Endodermal cell (in vitro differentiated cells): ENCODE measurements at regions not wholly inside any gene's neighbourhood (a gene's known extent, or its start where the extent isn't known, plus 50 kb on each side); places are given as distances from the start of the nearest gene placed in this dataset.

ENCODE experiments used
- DNase-seq: peaks from one replicate; pipeline ENCODE4 v3.0.0-alpha.2; 2017
- H3K27ac ChIP-seq: 2 replicates; pipeline ENCODE4 v1.5.1; 2013; ENCODE audit warnings: mild to moderate bottlenecking, low read depth, low read length, moderate library complexity
- H3K27me3 ChIP-seq: 2 replicates; pipeline ENCODE4 v1.6.1; 2013; ENCODE audit warnings: mild to moderate bottlenecking, low read length, moderate library complexity; ENCODE audit not compliant: insufficient read depth, control insufficient read depth, poor library complexity, severe bottlenecking
- H3K36me3 ChIP-seq: 2 replicates; pipeline ENCODE4 v1.7.0; 2013; ENCODE audit warnings: mild to moderate bottlenecking, low read length, moderate library complexity; ENCODE audit not compliant: control insufficient read depth, insufficient read depth
- H3K4me1 ChIP-seq: one replicate; pipeline ENCODE4 v1.7.0; 2013; ENCODE audit warnings: low read length; ENCODE audit not compliant: control insufficient read depth, insufficient read depth
- H3K4me3 ChIP-seq: 2 replicates; pipeline ENCODE4 v1.5.1; 2013; ENCODE audit warnings: mild to moderate bottlenecking, low read length, moderate library complexity
- H3K9ac ChIP-seq: 2 replicates; pipeline ENCODE4 v1.6.1; 2013; ENCODE audit warnings: mild to moderate bottlenecking, low read length, moderate library complexity; ENCODE audit not compliant: poor library complexity, severe bottlenecking; ENCODE audit errors: extremely low read depth
- H3K9me3 ChIP-seq: 2 replicates; pipeline ENCODE4 v1.6.1; 2013; ENCODE audit warnings: mild to moderate bottlenecking, low read length, moderate library complexity; ENCODE audit not compliant: control insufficient read depth
- H3K27ac Mint-ChIP-seq: 2 replicates; pipeline ENCODE4 v1.8.0; 2020; ENCODE audit warnings: mixed read lengths
- H3K27me3 Mint-ChIP-seq: 2 replicates; pipeline ENCODE4 v1.8.0; 2021; ENCODE audit warnings: mild to moderate bottlenecking, mixed read lengths; ENCODE audit not compliant: insufficient read depth
- H3K36me3 Mint-ChIP-seq: 2 replicates; pipeline ENCODE4 v1.8.0; 2020; ENCODE audit warnings: low read depth, mixed read lengths
- H3K4me1 Mint-ChIP-seq: 2 replicates; pipeline ENCODE4 v1.8.0; 2020; ENCODE audit warnings: mixed read lengths
- H3K4me3 Mint-ChIP-seq: 2 replicates; pipeline ENCODE4 v1.8.0; 2020; ENCODE audit warnings: mild to moderate bottlenecking, moderate library complexity, mixed read lengths
- H3K9me3 Mint-ChIP-seq: 2 replicates; pipeline ENCODE4 v1.8.0; 2020; ENCODE audit warnings: mild to moderate bottlenecking, mixed read lengths
- CTCF ChIP-seq: fragments of 200-600 bp; sonication (generic); conservative IDR thresholded peaks from 2 replicates; pipeline ENCODE4 v1.5.0; 2021; ENCODE audit warnings: antibody characterized with exemption, mild to moderate bottlenecking
- WGBS, 2 experiments: methylation state at CpG; one replicate each; pipeline versions ENCODE4 v1.1.5 to v1.1.7; 2013; ENCODE audit warnings: missing lambda C conversion rate in 2 of 2, mixed read lengths in 1 of 2; ENCODE audit not compliant: insufficient coverage in 1 of 2, insufficient read length in 1 of 2; 5-methylcytosine and 5-hydroxymethylcytosine counted together

DNA sequence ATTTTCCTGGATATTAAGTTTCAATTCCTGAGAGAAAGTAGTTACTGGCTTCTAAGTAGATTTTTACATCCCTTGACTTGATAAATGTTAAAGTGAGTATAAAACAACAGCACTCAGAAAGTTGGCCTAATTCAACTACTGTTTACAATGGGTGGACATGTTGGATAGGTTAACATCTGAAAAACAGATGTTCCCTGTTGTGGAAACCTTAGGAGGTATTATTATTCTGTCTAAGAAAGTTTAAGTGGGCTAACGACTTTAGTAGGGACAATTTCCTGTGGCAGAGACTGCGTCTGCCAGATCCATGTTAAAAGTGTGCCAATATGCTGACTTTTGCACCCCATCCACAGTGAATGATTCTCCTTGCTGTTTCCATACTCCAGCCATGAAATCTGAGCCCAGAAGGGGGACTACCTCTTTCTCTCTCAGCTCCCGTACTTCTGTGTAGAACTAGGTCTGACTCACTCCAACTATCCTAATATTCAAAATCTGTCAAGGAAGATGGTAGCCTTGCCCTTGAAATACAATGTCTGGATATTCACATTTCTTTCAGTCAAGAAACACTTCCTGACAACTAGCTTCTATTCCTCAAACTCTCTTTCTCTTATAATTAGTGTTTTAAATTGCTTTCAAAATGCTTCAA is 327.5 kb upstream of the HNRNPA3 start:
- H3K9me3 Mint-ChIP-seq = no peaks in the 10 kb centered on the region
- Histone ChIP-seq H3K9me3 (no peaks in the 10 kb centered on the region), H3K27ac (no peak overlapping the region), H3K4me3 (no peak overlapping the region), H3K9ac (no peak overlapping the region), H3K4me1 (no peaks in the 10 kb centered on the region), H3K36me3 (no peaks in the 10 kb centered on the region), H3K27me3 (no peaks in the 10 kb centered on the region)
- no peaks in the 10 kb centered on the region for H3K4me1 Mint-ChIP-seq
- H3K27me3 Mint-ChIP-seq = no peaks in the 10 kb centered on the region
- TF ChIP-seq CTCF = no peak
- H3K27ac Mint-ChIP-seq = no peak overlapping the region
- WGBS, 2 experiments = 78 to 84% methylated on average over 2 to 3 of the region's 3 CpGs
- DNase-seq = no peak
- H3K36me3 Mint-ChIP-seq = no peaks in the 10 kb centered on the region
- no peak overlapping the region for H3K4me3 Mint-ChIP-seq

DNA sequence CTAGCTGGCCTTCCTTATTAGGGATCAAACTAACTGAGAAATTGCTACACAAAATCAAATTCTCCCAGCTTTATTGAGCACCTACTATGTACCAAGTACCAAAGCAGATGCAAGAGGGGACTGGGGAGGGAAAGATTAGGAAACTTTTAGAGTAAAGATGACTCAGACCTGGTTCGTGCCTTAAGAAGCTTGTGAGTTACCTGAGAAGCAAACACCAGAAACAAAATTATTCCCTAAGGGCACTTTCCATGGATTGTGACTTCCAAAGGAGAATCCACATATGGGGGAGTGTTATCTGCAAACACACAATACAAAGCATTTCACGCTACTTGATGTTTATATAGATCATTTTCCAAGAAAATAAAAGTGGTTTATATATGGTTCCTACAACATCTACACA is 326.9 kb upstream of the HNRNPA3 start:
- H3K27ac ChIP-seq = no peak overlapping the region
- H3K36me3 ChIP-seq = no peaks in the 10 kb centered on the region
- H3K9me3 Mint-ChIP-seq = no peaks in the 10 kb centered on the region
- no peaks in the 10 kb centered on the region for H3K4me1 Mint-ChIP-seq
- no peaks in the 10 kb centered on the region for H3K27me3 Mint-ChIP-seq
- H3K9ac ChIP-seq = no peak overlapping the region
- 92% methylated on average over 1 of the region's 2 CpGs; no CpG with 5 or more reads in 1 of the 2 experiments for WGBS, 2 experiments
- no peaks in the 10 kb centered on the region for H3K9me3 ChIP-seq
- H3K4me1 ChIP-seq = no peaks in the 10 kb centered on the region
- no peaks in the 10 kb centered on the region for H3K36me3 Mint-ChIP-seq
- DNase-seq = no peak
- no peaks in the 10 kb centered on the region for H3K27me3 ChIP-seq
- TF ChIP-seq CTCF = no peak
- no peak overlapping the region for H3K4me3 ChIP-seq
- H3K27ac Mint-ChIP-seq = no peak overlapping the region
- no peak overlapping the region for H3K4me3 Mint-ChIP-seq

GRCh38 chr2:176891105-176891504 is 321.5 kb upstream of the HNRNPA3 start:
- Histone ChIP-seq H3K36me3 (no peaks in the 10 kb centered on the region), H3K9ac (no peak overlapping the region), H3K9me3 (no peaks in the 10 kb centered on the region), H3K27ac (no peak overlapping the region), H3K4me3 (no peak overlapping the region), H3K27me3 (no peaks in the 10 kb centered on the region), H3K4me1 (no peaks in the 10 kb centered on the region)
- no peak for DNase-seq
- no peak overlapping the region for H3K4me3 Mint-ChIP-seq
- 79 to 89% methylated on average over 1 to 4 of the region's 4 CpGs for WGBS, 2 experiments
- H3K36me3 Mint-ChIP-seq = no peaks in the 10 kb centered on the region
- TF ChIP-seq CTCF = no peak
- H3K4me1 Mint-ChIP-seq = no peaks in the 10 kb centered on the region
- no peaks in the 10 kb centered on the region for H3K9me3 Mint-ChIP-seq
- H3K27ac Mint-ChIP-seq = no peak overlapping the region
- no peaks in the 10 kb centered on the region for H3K27me3 Mint-ChIP-seq
